ENCODE measurements at regions not wholly inside any gene's neighbourhood (a gene's known extent, or its start where the extent isn't known, plus 50 kb on each side); places are given as distances from the start of the nearest gene placed in this dataset.
A peak's percentile ranks its signal among the peaks of the same experiment; 100 is the strongest.

- 80% methylated on average over 1 of the region's 2 CpGs for WGBS (ENCODE audit: insufficient coverage)
- H3K9me3 ChIP-seq (replicated peaks in 1 of 2; ENCODE audit: control insufficient read depth in 1 of 2, insufficient read depth in 1 of 2, low read length in 2 of 2): peaks cover 0 to 5% of the 10 kb centered on the region in 2 donors
- no peaks in the 10 kb centered on the region for H3K36me3 ChIP-seq (replicated peaks in 1 of 2; ENCODE audit: control insufficient read depth in 1 of 2, insufficient read depth in 2 of 2, low read length in 2 of 2)
- no peak overlapping the region for H3K4me3 ChIP-seq (replicated peaks in 1 of 3; ENCODE audit: low read depth in 2 of 3, low read length in 3 of 3)
- Mint-ChIP-seq H3K27ac (peak overlapping the region in 1 of 7 donors; percentile 37), H3K36me3 (peaks cover 0 to 13% of the 10 kb centered on the region in 2 donors), H3K4me3 (peak overlapping the region in 1 of 2 donors; percentile 5), H3K27me3 (ENCODE audit: low read depth in 3 of 3) (peaks cover 17 to 22% (median 18%) of the 10 kb centered on the region in 3 donors), H3K4me1 (peaks cover 54% of the 10 kb centered on the region), H3K9me3 (peaks cover 0 to 4% (median 0%) of the 10 kb centered on the region in 7 donors)
- peaks cover 5 to 6% of the 10 kb centered on the region in 2 donors for H3K27me3 ChIP-seq (ENCODE audit: control insufficient read depth in 2 of 2, insufficient read depth in 2 of 2, low read length in 2 of 2)
- H3K27ac ChIP-seq (ENCODE audit: low read depth in 1 of 2, low read length in 2 of 2): no peak overlapping the region
- peaks cover 34 to 37% of the 10 kb centered on the region in 2 donors for H3K4me1 ChIP-seq (ENCODE audit: control insufficient read depth in 1 of 2, insufficient read depth in 2 of 2, low read length in 2 of 2)
- H4K20me1 ChIP-seq (ENCODE audit: insufficient read depth, low read length): no peaks in the 10 kb centered on the region
- H3K79me2 ChIP-seq (ENCODE audit: insufficient read depth, low read length): no peaks in the 10 kb centered on the region
- no peak overlapping the region for H2AFZ ChIP-seq (ENCODE audit: insufficient read depth, low read depth, low read length, poor library complexity, severe bottlenecking)
- H3K9ac ChIP-seq (ENCODE audit: insufficient read depth, low read length, poor library complexity, severe bottlenecking): no peak overlapping the region
- DNase-seq: no peak
- no peak overlapping the region for H3K4me2 ChIP-seq (replicated peaks; ENCODE audit: extremely low read depth, low read length, poor library complexity, severe bottlenecking)
- intact Hi-C loops (cut with micrococcal nuclease): loop anchor here (10.0 kb wide), 2 partner anchors 274 to 404 kb away; no protein-coding TSS in a partner anchor
- no peak for TF ChIP-seq CTCF (IDR thresholded peaks at IDR 0.05)
Measured at GRCh38 chr13:80448725-80449124, 107.8 kb upstream of the SPRY2 start.

- peaks cover 56% of the 10 kb centered on the region for H3K4me1 Mint-ChIP-seq
- peaks cover 39 to 40% of the 10 kb centered on the region in 2 donors for H3K4me1 ChIP-seq (ENCODE audit: control insufficient read depth in 1 of 2, insufficient read depth in 2 of 2, low read length in 2 of 2)
- H3K36me3 Mint-ChIP-seq: peaks cover 0 to 13% of the 10 kb centered on the region in 2 donors
Measured at GRCh38 chr13:80447747-80448146, 106.8 kb upstream of the SPRY2 start.

More at GRCh38 chr13:80447747-80448146, 106.8 kb upstream of the SPRY2 start:
- Histone ChIP-seq H3K4me2 (replicated peaks; ENCODE audit: extremely low read depth, low read length, poor library complexity, severe bottlenecking) (no peak overlapping the region), H3K4me3 (replicated peaks in 1 of 3; ENCODE audit: low read depth in 2 of 3, low read length in 3 of 3) (no peak overlapping the region), H4K20me1 (ENCODE audit: insufficient read depth, low read length) (no peaks in the 10 kb centered on the region), H3K36me3 (replicated peaks in 1 of 2; ENCODE audit: control insufficient read depth in 1 of 2, insufficient read depth in 2 of 2, low read length in 2 of 2) (no peaks in the 10 kb centered on the region), H2AFZ (ENCODE audit: insufficient read depth, low read depth, low read length, poor library complexity, severe bottlenecking) (no peak overlapping the region), H3K27me3 (ENCODE audit: control insufficient read depth in 2 of 2, insufficient read depth in 2 of 2, low read length in 2 of 2) (peaks cover 5 to 7% of the 10 kb centered on the region in 2 donors), H3K79me2 (ENCODE audit: insufficient read depth, low read length) (no peaks in the 10 kb centered on the region), H3K9me3 (replicated peaks in 1 of 2; ENCODE audit: control insufficient read depth in 1 of 2, insufficient read depth in 1 of 2, low read length in 2 of 2) (peaks cover 0 to 5% of the 10 kb centered on the region in 2 donors), H3K27ac (ENCODE audit: low read depth in 1 of 2, low read length in 2 of 2) (no peak overlapping the region), H3K9ac (ENCODE audit: insufficient read depth, low read length, poor library complexity, severe bottlenecking) (no peak overlapping the region)
- WGBS (ENCODE audit: insufficient coverage): no CpG with 5 or more reads among the region's 2 CpGs
- peaks cover 14 to 23% (median 17%) of the 10 kb centered on the region in 3 donors for H3K27me3 Mint-ChIP-seq (ENCODE audit: low read depth in 3 of 3)
- H3K27ac Mint-ChIP-seq: no peak overlapping the region
- intact Hi-C loops (cut with micrococcal nuclease): loop anchor here (10.0 kb wide), 2 partner anchors 273 to 403 kb away; no protein-coding TSS in a partner anchor
- no peak for DNase-seq
- peaks cover 0 to 3% (median 0%) of the 10 kb centered on the region in 7 donors for H3K9me3 Mint-ChIP-seq
- peak overlapping the region in 1 of 2 donors; percentile 32 for H3K4me3 Mint-ChIP-seq
- TF ChIP-seq CTCF (IDR thresholded peaks at IDR 0.05): no peak

Measured in CD14-positive monocyte (primary cell).